AG04449 (cell line): ENCODE measurements at regions not wholly inside any gene's neighbourhood (a gene's known extent, or its start where the extent isn't known, plus 50 kb on each side); places are given as distances from the start of the nearest gene placed in this dataset.

Experiments
- CTCF ChIA-PET: fragments of 350-600 bp; formaldehyde crosslinking; extraction: SDS; loops from one replicate; lab custom pipeline; 2021; ENCODE audit warnings: antibody characterized with exemption; lab: Yijun Ruan, JAX
- POLR2A ChIA-PET: fragments of 400-600, 350-600 bp; formaldehyde crosslinking; extraction: SDS; loops from one replicate; lab custom pipeline; 2020; ENCODE audit warnings: antibody characterized with exemption, inconsistent platforms; lab: Yijun Ruan, JAX
- DNase-seq: peaks from one replicate; pipeline ENCODE4 v3.0.0-alpha.2; 2010; ENCODE audit warnings: low read depth, low spot score
- H3K4me3 ChIP-seq: 2 replicates; pipeline ENCODE4 v1.5.1; 2011; ENCODE audit warnings: low read depth, mild to moderate bottlenecking, control low read depth, low read length
- TF ChIP-seq, protein P1 (sequence below): IDR thresholded peaks from one replicate; pipeline ENCODE4 v1.5.1; 2011; ENCODE audit warnings: mild to moderate bottlenecking, moderate library complexity, low read length, control low read depth, inconsistent platforms; ENCODE audit not compliant: insufficient read depth; ENCODE audit errors: missing control alignments

GRCh38 chr15:66832664-66833063 is 130.6 kb downstream of the SMAD6 start:
- POLR2A ChIA-PET = interaction anchor here (0.6 kb wide), 1 partner anchor 236 kb away, joined by 3 read pairs; no protein-coding TSS in a partner anchor
- no peak for DNase-seq
- CTCF ChIA-PET = interaction anchor here (0.9 kb wide), 1 partner anchor 30 kb away, joined by 3 read pairs; no protein-coding TSS in a partner anchor

DNA sequence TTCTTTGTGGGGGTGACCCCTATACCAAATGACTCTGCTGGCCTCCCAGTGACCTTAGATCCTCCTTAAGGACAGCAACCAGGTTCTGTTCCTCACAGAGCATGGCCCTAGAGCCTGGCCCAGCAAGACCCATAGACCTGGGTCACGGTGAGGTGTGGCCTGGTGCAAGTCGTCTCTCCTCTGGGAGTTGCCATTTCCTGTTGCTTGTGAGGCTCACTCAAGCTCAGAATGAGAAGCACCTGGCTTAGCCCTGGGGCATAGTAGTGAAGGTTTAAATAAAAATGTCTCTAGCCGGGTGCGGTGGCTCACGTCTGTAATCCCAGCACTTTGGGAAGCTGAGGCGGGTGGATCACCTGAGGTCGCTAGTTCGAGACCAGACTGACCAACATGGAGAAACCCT is 131.3 kb downstream of the SMAD6 start:
- POLR2A ChIA-PET = interaction anchor here (0.6 kb wide), 1 partner anchor 237 kb away, joined by 3 read pairs; no protein-coding TSS in a partner anchor
- no peak for DNase-seq
- TF ChIP-seq, protein P1, sequence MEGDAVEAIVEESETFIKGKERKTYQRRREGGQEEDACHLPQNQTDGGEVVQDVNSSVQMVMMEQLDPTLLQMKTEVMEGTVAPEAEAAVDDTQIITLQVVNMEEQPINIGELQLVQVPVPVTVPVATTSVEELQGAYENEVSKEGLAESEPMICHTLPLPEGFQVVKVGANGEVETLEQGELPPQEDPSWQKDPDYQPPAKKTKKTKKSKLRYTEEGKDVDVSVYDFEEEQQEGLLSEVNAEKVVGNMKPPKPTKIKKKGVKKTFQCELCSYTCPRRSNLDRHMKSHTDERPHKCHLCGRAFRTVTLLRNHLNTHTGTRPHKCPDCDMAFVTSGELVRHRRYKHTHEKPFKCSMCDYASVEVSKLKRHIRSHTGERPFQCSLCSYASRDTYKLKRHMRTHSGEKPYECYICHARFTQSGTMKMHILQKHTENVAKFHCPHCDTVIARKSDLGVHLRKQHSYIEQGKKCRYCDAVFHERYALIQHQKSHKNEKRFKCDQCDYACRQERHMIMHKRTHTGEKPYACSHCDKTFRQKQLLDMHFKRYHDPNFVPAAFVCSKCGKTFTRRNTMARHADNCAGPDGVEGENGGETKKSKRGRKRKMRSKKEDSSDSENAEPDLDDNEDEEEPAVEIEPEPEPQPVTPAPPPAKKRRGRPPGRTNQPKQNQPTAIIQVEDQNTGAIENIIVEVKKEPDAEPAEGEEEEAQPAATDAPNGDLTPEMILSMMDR = no peak
- H3K4me3 ChIP-seq = no peak overlapping the region
- CTCF ChIA-PET = interaction anchor here (0.9 to 2.9 kb wide), 3 partner anchors 18 to 44 kb away, joined by 3 to 17 read pairs (median 3); no protein-coding TSS in a partner anchor

More at GRCh38 chr15:66832664-66833063, 130.6 kb downstream of the SMAD6 start:
- TF ChIP-seq, protein P1 = no peak
- H3K4me3 ChIP-seq = no peak overlapping the region

GRCh38 chr15:66833803-66834202 is 131.8 kb downstream of the SMAD6 start:
- TF ChIP-seq, protein P1 = no peak
- ChIA-PET CTCF (interaction anchor here (1.5 to 2.9 kb wide), 2 partner anchors 18 to 45 kb away, joined by 3 to 17 read pairs; no protein-coding TSS in a partner anchor), POLR2A (no interaction called here)

DNA sequence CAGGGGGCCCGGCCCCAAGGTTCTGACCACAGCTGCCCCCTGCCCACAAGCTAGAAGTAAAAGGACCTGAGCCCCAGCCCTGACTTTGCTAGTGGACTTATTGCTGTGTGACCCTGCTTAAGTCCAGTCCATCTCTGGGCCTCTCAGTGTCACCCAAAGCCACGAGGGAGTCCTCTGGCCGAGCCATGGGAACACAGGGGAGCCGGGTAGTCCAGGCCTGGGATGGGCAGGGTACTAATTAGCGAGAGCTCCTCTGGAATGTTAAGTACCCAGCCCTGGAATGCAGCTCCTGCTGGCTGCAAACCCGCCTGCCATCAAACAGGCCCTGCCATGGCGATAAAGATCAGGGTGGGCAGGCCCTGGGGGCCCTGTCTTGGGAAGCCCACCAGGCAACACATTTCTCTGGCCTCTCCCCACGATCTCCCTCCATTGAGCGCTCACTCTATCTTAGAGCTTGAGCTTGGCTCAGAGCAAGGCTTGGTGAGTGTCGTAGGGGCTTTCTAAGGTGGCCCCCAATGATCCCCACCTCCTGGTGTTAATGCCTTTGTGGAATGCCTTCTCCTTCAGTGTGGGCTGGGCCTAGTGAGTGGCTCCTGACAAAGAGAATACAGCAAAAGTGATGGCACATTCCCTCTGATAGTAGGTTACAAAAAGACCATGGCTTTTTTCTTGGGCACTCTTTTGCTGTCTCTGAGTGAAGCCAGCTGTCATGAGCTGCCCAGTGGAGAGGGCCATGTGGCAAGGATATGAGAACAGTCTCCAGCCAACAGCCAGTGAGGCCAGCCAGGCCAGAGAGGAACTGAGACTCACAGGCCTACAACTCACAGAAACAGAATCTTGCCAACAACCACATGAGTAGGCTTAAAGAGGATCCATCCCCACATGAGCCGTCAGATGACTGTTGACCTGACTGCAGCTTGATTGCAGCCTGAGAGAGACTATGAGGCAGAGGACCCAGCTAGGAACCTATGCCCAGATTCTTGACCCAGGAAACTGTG is 133.1 kb downstream of the SMAD6 start:
- TF ChIP-seq, protein P1 = no peak
- H3K4me3 ChIP-seq = no peak overlapping the region
- no peak for DNase-seq
- ChIA-PET CTCF (interaction anchor here (1.0 to 2.9 kb wide), 9 partner anchors 10 to 62 kb away, joined by 3 to 17 read pairs (median 5); no protein-coding TSS in a partner anchor), POLR2A (interaction anchor here (0.6 kb wide), 1 partner anchor 32 kb away, joined by 3 read pairs; no protein-coding TSS in a partner anchor)

More at GRCh38 chr15:66833803-66834202, 131.8 kb downstream of the SMAD6 start:
- no peak for DNase-seq
- H3K4me3 ChIP-seq = no peak overlapping the region

- DNase-seq = no peak
- ChIA-PET CTCF (interaction anchor here (0.8 to 5.7 kb wide), 11 partner anchors 9 to 213 kb away, joined by 3 to 67 read pairs (median 3); no protein-coding TSS in a partner anchor), POLR2A (no interaction called here)
- H3K4me3 ChIP-seq = no peak overlapping the region
- TF ChIP-seq, protein P1 = no peak
These were observed 134.4 kb downstream of the SMAD6 start for GRCh38 chr15:66836231-66837030.
